GM12892 (cell line): ENCODE measurements at regions not wholly inside any gene's neighbourhood (a gene's known extent, or its start where the extent isn't known, plus 50 kb on each side); places are given as distances from the start of the nearest gene placed in this dataset.

ENCODE experiments used
- POLR2A ChIP-seq: IDR thresholded peaks from 2 replicates; pipeline ENCODE4 v1.6.1; 2011; ENCODE audit warnings: low read depth, low read length, control low read depth
- POLR2AphosphoS5 ChIP-seq: IDR thresholded peaks from 2 replicates; pipeline ENCODE4 v1.6.1; 2011; ENCODE audit warnings: low read depth, low read length, control low read depth
- TAF1 ChIP-seq: IDR thresholded peaks from 2 replicates; pipeline ENCODE4 v1.6.1; 2011; ENCODE audit warnings: low read depth, mild to moderate bottlenecking, control low read depth, low read length, borderline replicate concordance

- TF ChIP-seq TAF1 (no peak), POLR2A (no peak), POLR2AphosphoS5 (no peak)
Measured at GRCh38 chr19:27792576-27793127, 1420.3 kb downstream of the UQCRFS1 start.
